ENCODE measurements at regions not wholly inside any gene's neighbourhood (a gene's known extent, or its start where the extent isn't known, plus 50 kb on each side); places are given as distances from the start of the nearest gene placed in this dataset.
"Not testable (repeated sequence)": the region's sequence is repeated elsewhere in the genome, so short reads cannot be mapped to it uniquely, and the experiment has no call there.

DNA sequence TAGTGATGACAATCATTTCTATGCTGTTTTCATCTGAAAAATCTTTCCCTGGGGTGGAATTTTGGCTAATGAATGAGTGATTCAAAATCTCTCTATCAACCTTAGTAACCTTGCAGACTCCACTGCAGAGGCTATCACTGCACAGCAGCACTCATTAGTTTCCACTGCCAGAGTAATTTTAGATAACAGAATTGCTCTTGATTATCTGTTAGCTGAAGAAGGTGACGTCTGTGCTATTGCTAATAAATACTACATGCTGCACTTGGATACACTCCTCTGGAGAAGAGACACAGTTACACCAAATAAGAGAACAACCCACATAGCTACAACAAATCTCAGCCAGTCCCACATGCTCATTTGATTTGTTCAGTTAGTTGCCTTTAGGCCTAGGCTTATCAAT is 1348.4 kb downstream of the NCAM2 start:
- no peak overlapping the region for H3K4me3 ChIP-seq
- DNase-seq, result no peak
- H3K4me1 ChIP-seq, result no peaks in the 10 kb centered on the region
- H3K36me3 ChIP-seq, result no peaks in the 10 kb centered on the region
- H3K27ac ChIP-seq, result no peak overlapping the region
- TF ChIP-seq, protein P1, sequence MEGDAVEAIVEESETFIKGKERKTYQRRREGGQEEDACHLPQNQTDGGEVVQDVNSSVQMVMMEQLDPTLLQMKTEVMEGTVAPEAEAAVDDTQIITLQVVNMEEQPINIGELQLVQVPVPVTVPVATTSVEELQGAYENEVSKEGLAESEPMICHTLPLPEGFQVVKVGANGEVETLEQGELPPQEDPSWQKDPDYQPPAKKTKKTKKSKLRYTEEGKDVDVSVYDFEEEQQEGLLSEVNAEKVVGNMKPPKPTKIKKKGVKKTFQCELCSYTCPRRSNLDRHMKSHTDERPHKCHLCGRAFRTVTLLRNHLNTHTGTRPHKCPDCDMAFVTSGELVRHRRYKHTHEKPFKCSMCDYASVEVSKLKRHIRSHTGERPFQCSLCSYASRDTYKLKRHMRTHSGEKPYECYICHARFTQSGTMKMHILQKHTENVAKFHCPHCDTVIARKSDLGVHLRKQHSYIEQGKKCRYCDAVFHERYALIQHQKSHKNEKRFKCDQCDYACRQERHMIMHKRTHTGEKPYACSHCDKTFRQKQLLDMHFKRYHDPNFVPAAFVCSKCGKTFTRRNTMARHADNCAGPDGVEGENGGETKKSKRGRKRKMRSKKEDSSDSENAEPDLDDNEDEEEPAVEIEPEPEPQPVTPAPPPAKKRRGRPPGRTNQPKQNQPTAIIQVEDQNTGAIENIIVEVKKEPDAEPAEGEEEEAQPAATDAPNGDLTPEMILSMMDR (IDR thresholded peaks at IDR 0.05), result no peak
- H3K9me3 ChIP-seq, result no peaks in the 10 kb centered on the region
- intact Hi-C loops (cut with DNase I; ENCODE audit: low total_unique reads), result no loop called here
- H3K27me3 ChIP-seq, result no peaks in the 10 kb centered on the region

DNA sequence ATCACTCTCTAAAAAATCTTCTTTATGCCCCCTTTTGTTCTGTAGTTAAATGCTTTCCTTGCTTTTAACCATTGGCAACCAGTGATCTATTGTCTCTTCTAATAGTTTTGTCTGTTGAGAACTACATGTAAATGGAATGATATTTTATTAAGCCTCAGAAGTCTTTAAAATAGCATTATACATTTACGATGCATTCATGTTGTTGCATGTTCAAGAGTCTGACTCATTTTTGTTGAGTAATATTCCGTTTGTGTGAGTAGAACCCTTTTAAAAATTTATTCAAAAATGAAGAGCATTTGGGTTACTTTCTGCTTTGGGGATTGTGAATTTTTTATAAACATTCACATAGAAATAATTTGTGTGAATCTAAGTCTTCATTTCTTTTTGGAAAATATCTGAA is 1352.9 kb downstream of the NCAM2 start:
- H3K27me3 ChIP-seq, result no peaks in the 10 kb centered on the region
- H3K4me3 ChIP-seq, result no peak overlapping the region
- no peak for DNase-seq
- no peaks in the 10 kb centered on the region for H3K4me1 ChIP-seq
- H3K27ac ChIP-seq, result no peak overlapping the region
- no peaks in the 10 kb centered on the region for H3K9me3 ChIP-seq
- intact Hi-C loops (cut with DNase I; ENCODE audit: low total_unique reads), result no loop called here
- no peaks in the 10 kb centered on the region for H3K36me3 ChIP-seq
- TF ChIP-seq, protein P1 (IDR thresholded peaks at IDR 0.05), result no peak

DNA sequence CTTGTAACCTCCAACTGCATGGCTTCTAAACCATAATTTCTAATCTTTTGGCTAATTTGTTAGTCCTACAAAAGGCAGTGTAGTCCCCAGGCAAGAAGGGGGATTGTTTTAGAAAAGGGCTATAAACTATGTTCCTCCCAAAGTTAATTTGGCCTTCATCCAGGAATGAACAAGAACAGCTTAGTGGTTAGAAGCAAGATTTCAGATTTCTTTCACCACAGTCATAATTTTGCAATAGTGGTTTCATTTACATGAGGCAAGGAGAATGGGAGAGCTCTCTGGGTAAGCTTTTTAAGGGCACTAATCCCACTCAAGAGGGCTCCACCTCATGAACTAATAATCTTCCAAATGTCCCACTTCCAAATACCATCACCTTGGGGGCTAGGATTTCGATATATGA is 1353.9 kb downstream of the NCAM2 start:
- H3K27me3 ChIP-seq, result no peaks in the 10 kb centered on the region
- H3K4me1 ChIP-seq, result no peaks in the 10 kb centered on the region
- DNase-seq, result no peak
- H3K4me3 ChIP-seq, result no peak overlapping the region
- intact Hi-C loops (cut with DNase I; ENCODE audit: low total_unique reads), result no loop called here
- H3K9me3 ChIP-seq, result no peaks in the 10 kb centered on the region
- TF ChIP-seq, protein P1 (IDR thresholded peaks at IDR 0.05), result no peak
- no peaks in the 10 kb centered on the region for H3K36me3 ChIP-seq
- no peak overlapping the region for H3K27ac ChIP-seq

DNA sequence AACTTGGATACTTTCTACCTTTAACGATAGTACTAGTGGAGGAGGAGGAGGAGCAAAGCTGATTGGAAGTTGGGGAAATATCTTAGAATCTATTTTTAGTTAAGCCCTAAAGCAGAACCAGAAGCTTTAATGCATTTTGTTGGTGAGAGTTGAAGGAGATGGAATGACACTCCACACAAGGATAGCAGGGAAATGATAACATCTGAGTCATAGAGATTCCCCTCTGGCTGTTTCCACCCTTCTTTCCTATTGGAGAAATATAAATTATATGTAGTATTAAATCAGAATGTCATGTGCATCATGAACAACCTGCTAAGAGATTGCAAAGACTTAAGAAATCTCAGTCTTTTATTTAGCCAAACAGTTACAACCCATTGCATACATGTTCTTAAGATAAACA is 1357.7 kb downstream of the NCAM2 start:
- Histone ChIP-seq H3K27me3 (no peaks in the 10 kb centered on the region), H3K27ac (no peak overlapping the region), H3K9me3 (no peaks in the 10 kb centered on the region), H3K4me3 (no peak overlapping the region), H3K36me3 (no peaks in the 10 kb centered on the region), H3K4me1 (no peaks in the 10 kb centered on the region)
- intact Hi-C loops (cut with DNase I; ENCODE audit: low total_unique reads), result no loop called here
- DNase-seq, result no peak
- TF ChIP-seq, protein P1 (IDR thresholded peaks at IDR 0.05), result no peak

DNA sequence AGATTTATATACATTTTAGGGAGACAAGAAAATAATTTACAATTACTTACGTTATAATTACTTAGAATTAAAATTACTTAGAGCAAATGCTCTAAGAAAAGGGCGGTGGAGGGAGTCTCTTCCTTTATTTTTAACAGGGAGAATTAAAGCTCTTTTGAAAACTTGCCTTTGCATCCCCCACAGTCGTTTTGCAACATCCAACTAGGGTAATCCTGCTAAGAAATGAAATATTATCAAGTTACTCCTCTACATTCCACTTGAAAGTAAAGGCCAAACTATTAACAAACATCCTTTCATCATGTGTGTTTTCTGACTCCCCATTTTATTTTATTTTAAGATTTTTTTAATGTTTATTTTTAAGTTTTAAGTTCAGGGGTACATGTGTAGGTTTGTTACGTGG is 1358.5 kb downstream of the NCAM2 start:
- no peak overlapping the region for H3K27ac ChIP-seq
- H3K4me3 ChIP-seq, result no peak overlapping the region
- intact Hi-C loops (cut with DNase I; ENCODE audit: low total_unique reads), result no loop called here
- TF ChIP-seq, protein P1 (IDR thresholded peaks at IDR 0.05), result no peak
- DNase-seq, result no peak
- no peaks in the 10 kb centered on the region for H3K36me3 ChIP-seq
- H3K27me3 ChIP-seq, result no peaks in the 10 kb centered on the region
- no peaks in the 10 kb centered on the region for H3K9me3 ChIP-seq
- no peaks in the 10 kb centered on the region for H3K4me1 ChIP-seq

DNA sequence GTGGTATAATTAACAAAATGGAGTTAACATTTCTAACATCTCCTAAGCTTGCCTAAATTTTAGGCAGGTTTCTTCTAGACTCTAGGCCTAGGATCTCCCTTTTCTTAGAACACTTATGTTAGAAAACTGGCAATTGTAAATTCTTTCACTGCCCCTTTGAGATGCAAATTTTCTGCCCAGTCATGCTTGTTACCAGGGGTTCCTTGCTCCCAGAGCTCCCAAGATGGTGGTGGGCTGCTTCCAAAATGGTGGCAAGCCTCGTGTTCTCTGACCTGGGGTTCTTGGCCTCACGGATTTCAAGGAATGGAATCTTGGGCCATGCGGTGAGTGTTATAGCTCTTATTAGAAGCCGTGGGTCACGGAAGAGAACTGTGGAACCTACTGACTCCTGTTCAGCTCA is 1361.4 kb downstream of the NCAM2 start:
- H3K36me3 ChIP-seq; intact Hi-C loops (cut with DNase I; ENCODE audit: low total_unique reads); H3K4me3 ChIP-seq; H3K27ac ChIP-seq; DNase-seq; H3K27me3 ChIP-seq; H3K4me1 ChIP-seq; H3K9me3 ChIP-seq: not testable (repeated sequence)

Measured in tibial artery (tissue), 4 donors.